HG02840 (cell line): ENCODE measurements at regions not wholly inside any gene's neighbourhood (a gene's known extent, or its start where the extent isn't known, plus 50 kb on each side); places are given as distances from the start of the nearest gene placed in this dataset.

Experiments
- ATAC-seq: cut with Tn5 transposase; IDR thresholded peaks from one replicate; pipeline ENCODE4 v1.9.1; 2021; ENCODE audit warnings: mild to moderate bottlenecking, moderate library complexity, moderate number of reproducible peaks; ENCODE audit not compliant: unreplicated experiment, low FRiP score

GRCh38 chr6:126600258-126600916 lies 260.5 kb downstream of the CENPW start:
- ATAC-seq = no peak

GRCh38 chr6:126603410-126603809 lies 263.5 kb downstream of the CENPW start:
- ATAC-seq = no peak

DNA sequence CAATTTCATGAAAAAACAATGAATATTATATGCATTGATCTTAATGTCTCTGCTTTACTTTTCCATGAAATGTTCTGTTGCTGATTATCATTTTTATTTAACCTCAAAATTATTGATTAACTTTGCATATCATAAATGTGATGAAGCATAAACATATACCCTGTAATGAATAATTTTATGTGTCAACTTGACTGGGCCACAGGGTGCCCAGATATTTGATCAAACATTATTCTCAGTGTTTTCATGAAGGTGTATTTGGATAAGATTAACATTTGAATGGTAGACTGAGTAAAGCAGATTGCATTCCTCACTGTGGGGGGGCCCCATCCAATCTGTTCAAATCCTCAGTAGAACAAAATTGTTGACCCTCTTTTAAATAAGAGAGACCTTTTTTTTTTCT lies 265.2 kb downstream of the CENPW start:
- no peak for ATAC-seq

GRCh38 chr6:126607289-126607688 lies 267.4 kb downstream of the CENPW start:
- no peak for ATAC-seq

- ATAC-seq = no peak
Measured at GRCh38 chr6:126608681-126609080, 268.8 kb downstream of the CENPW start.

DNA sequence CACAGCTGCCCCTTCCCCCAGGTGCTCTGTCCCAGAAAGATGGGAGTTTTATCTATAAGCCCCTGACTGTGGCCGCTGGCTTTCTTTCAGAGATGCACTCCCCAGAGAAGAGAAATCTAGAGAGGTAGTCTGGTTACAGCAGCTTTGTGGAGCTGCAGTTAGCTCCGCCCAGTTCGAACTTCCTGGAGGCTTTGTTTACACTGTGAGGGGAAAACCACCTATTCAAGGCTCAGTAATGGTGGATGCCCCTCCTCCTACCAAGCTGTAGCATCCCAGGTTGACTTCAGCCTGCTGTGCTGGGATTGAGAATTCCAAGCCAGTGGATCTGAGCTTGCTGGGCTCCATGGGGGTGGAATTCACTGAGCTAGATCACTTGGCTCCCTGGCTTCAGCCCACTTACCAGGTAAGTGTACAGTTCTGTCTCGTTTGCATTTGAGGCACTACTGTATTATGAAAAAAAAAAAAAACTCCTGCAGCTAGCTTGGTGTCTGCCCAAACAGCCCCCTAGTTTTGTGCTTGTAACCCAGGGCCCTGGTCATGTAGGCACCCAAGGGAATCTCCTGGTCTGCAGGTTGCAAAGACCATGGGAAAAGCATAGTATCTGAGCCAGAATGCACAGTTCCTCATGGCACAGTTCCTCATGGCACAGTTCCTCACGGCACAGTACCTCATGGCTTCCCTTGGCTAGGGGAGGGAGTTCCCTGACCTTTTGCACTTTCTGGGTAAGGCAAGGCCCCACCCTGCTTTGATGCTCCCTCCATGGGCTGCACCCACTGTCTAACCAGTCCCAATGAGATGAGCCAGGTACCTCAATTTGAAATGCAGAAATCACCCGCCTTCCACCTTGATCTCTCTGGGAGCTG lies 275.0 kb downstream of the CENPW start:
- ATAC-seq = no peak

- no peak for ATAC-seq
Measured at GRCh38 chr6:126616866-126617265, 277.0 kb downstream of the CENPW start.

GRCh38 chr6:126618639-126619343 lies 278.9 kb downstream of the CENPW start:
- ATAC-seq = no peak

- ATAC-seq = no peak
Measured at GRCh38 chr6:126620719-126621118, 280.8 kb downstream of the CENPW start.

GRCh38 chr6:126625019-126625418 lies 285.1 kb downstream of the CENPW start:
- ATAC-seq = no peak

DNA sequence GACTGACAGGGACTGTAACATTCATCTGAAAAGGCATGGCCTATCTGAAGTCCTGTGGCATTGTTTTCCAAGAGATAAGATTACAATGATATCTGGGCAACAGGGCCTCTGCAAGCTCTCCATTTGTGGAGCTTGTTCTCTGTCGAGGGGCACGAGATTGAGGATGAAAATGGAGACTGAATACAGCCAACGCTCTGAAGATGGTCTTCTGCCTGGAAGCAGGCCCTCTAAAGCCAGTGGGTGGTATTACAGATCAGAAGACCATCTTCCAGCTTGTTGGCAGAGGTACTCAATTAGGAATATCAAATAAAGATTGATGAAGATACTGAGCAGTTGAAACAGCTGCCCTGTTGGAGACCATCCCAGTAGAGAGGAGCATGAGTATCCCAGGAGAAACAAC lies 288.2 kb downstream of the CENPW start:
- no peak for ATAC-seq

GRCh38 chr6:126631363-126631762 lies 291.4 kb downstream of the CENPW start:
- no peak for ATAC-seq

DNA sequence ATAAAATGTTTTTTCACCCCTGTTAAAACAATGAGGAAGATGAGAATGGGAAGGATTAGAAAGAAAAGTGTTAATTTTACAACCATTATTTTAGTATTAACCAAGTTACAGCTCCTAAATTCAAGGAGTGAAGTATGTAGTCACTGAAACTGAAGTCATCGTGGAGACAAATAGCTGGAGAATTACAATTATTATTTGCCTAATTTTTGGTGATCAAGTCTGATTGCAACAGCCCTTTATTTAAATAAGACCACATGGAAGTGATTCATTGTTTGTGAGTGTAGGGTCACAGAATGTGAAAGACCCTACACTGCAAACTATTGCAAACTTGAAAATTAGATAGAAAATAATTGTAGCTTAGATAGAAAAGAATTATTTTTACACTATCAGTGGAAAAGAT lies 292.4 kb downstream of the CENPW start:
- ATAC-seq = no peak

- ATAC-seq = no peak
Measured at GRCh38 chr6:126633373-126633772, 293.5 kb downstream of the CENPW start.

DNA sequence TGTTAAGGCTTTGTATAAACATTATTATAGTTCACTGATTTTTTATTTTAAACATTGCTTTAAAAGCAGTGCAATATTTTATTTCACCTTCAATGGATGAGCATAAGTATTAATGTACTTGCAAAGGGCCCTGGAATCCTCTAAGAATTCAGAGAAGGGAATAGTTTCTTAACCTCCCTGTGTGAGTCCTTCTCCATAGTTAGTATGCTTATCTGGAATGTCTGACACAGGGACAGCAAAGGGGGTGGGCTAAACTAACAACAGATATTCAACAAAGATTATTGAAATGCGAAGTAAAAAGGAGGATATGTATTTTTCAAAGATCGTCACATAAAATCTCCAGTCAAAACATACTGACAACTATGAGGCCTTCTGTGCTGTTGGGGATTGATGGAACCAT lies 300.4 kb downstream of the CENPW start:
- ATAC-seq = no peak

- ATAC-seq = no peak
Measured at GRCh38 chr6:126640921-126641320, 301.0 kb downstream of the CENPW start.

DNA sequence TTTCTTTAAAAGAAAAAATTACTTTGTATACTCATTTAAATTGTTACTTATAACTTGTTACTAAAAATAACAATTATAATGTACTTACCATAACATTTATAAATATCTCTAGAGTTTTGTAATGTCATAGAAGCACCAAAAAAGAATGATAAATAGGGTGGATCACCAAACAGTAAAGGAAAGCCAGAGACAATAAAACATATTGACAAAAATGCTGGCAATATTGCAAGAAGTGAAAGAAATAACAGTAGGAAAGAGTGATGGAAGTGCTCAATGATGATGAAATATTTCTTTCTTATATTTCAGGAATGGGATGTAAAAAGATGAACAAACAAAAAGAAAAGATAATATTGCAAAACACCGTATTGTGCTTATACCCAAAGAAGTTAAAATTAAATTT lies 301.7 kb downstream of the CENPW start:
- no peak for ATAC-seq

- ATAC-seq = no peak
Measured at GRCh38 chr6:126643352-126643751, 303.4 kb downstream of the CENPW start.

DNA sequence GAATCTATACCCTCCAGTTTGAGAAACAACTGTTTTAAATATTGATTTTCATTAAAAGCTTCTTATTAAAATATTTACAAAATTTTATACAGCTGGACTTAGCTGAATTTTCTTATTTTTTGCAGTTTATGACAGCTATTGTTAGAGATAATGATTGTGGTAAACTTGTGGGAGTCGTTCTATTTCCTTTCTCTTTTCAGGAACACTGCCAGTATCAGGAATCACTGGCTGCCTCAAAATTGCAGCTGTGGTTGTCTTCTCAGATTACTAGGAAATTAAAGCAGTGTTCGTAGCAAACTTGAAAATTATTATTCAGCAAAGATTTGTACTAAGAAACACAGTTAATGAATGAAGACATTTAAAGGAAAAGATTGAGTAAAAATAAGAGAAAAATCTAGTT lies 311.0 kb downstream of the CENPW start:
- no peak for ATAC-seq

GRCh38 chr6:126657561-126658175 lies 317.8 kb downstream of the CENPW start:
- ATAC-seq = no peak

DNA sequence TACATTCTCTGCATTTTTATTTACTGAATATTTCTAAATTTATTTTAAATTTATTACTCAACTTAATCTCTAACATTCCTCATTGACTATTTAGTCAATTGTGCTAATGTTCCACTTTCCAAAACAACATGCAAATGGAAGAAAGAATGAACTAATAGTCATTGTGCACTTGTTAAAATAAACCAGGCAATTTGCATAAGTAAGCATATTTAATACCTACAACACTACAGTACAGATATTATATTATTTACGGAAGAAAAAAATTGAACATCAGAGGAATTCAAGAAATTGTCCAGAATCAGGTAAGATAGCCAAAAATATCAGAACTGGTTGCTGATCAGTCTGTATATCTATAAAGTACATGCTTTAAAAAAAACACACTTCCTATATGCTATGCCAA lies 320.5 kb downstream of the CENPW start:
- ATAC-seq = no peak
